ENCODE measurements at regions not wholly inside any gene's neighbourhood (a gene's known extent, or its start where the extent isn't known, plus 50 kb on each side); places are given as distances from the start of the nearest gene placed in this dataset.

GRCh38 chr21:21915816-21916215 lies 917.6 kb downstream of the NCAM2 start:
- POLR2A ChIA-PET: no interaction called here

GRCh38 chr21:21921410-21922232 lies 923.4 kb downstream of the NCAM2 start:
- CTCF ChIA-PET: no interaction called here
- Histone ChIP-seq H3K4me1 (ENCODE audit: control insufficient read depth, insufficient read depth, low read length) (no peaks in the 10 kb centered on the region), H3K27ac (ENCODE audit: low read length) (no peak overlapping the region), H3K27me3 (ENCODE audit: control insufficient read depth, insufficient read depth, low read length) (no peaks in the 10 kb centered on the region), H3K4me3 (ENCODE audit: low read depth in 2 of 2, low read length in 2 of 2) (no peak overlapping the region), H3K36me3 (ENCODE audit: control insufficient read depth, insufficient read depth, low read length) (no peaks in the 10 kb centered on the region), H3K9me3 (ENCODE audit: control insufficient read depth, insufficient read depth, low read depth, low read length) (no peaks in the 10 kb centered on the region)
- DNase-seq (ENCODE audit: low read depth, low spot score): no peak
- BruUV-seq (replicated peaks): no TSS peak
- ATAC-seq: no peak
- TF ChIP-seq SIN3A (IDR thresholded peaks at IDR 0.05; ENCODE audit: borderline replicate concordance, insufficient read depth, low read depth, low read length): no peak
- TF ChIP-seq CTCF (IDR thresholded peaks at IDR 0.05): peak; percentile 61; the same call in 1 of the 2 replicates
- TF ChIP-seq REST (IDR thresholded peaks at IDR 0.05; ENCODE audit: insufficient read depth in 1 of 2, low read depth in 2 of 2, low read length in 1 of 2): no peak
- no peak for TF ChIP-seq POLR2AphosphoS5 (IDR thresholded peaks at IDR 0.05; ENCODE audit: low read depth, low read length)
- no peak for TF ChIP-seq TCF7L2 (IDR thresholded peaks at IDR 0.05; ENCODE audit: low read depth, low read length)
- intact Hi-C loops (cut with micrococcal nuclease; ENCODE audit: unreplicated experiment): loop anchor here (5.0 kb wide), 1 partner anchor 689 kb away; no protein-coding TSS in a partner anchor
- in situ Hi-C loops (cut with HindIII; ENCODE audit: low pct_unique_long_range_greater_than_20kb, low sequenced_read_pairs): no loop called here
- POLR2A ChIA-PET: no interaction called here

More at GRCh38 chr21:21915816-21916215, 917.6 kb downstream of the NCAM2 start:
- Histone ChIP-seq H3K9me3 (ENCODE audit: control insufficient read depth, insufficient read depth, low read depth, low read length) (no peaks in the 10 kb centered on the region), H3K4me1 (ENCODE audit: control insufficient read depth, insufficient read depth, low read length) (no peaks in the 10 kb centered on the region), H3K36me3 (ENCODE audit: control insufficient read depth, insufficient read depth, low read length) (no peaks in the 10 kb centered on the region), H3K27me3 (ENCODE audit: control insufficient read depth, insufficient read depth, low read length) (no peaks in the 10 kb centered on the region), H3K4me3 (ENCODE audit: low read depth in 2 of 2, low read length in 2 of 2) (no peak overlapping the region), H3K27ac (ENCODE audit: low read length) (no peak overlapping the region)
- intact Hi-C loops (cut with micrococcal nuclease; ENCODE audit: unreplicated experiment) (no loop called here), in situ Hi-C loops (cut with HindIII; ENCODE audit: low pct_unique_long_range_greater_than_20kb, low sequenced_read_pairs) (no loop called here)
- no peak for TF ChIP-seq POLR2AphosphoS5 (IDR thresholded peaks at IDR 0.05; ENCODE audit: low read depth, low read length)
- TF ChIP-seq SIN3A (IDR thresholded peaks at IDR 0.05; ENCODE audit: borderline replicate concordance, insufficient read depth, low read depth, low read length): no peak
- TF ChIP-seq REST (IDR thresholded peaks at IDR 0.05; ENCODE audit: insufficient read depth in 1 of 2, low read depth in 2 of 2, low read length in 1 of 2): no peak
- ATAC-seq: no peak
- no peak for DNase-seq (ENCODE audit: low read depth, low spot score)
- BruUV-seq (replicated peaks): no TSS peak
- CTCF ChIA-PET: no interaction called here

Data from Panc1 (cell line).